IMR-90 (cell line): ENCODE measurements at regions not wholly inside any gene's neighbourhood (a gene's known extent, or its start where the extent isn't known, plus 50 kb on each side); places are given as distances from the start of the nearest gene placed in this dataset.

Source experiments
- ATAC-seq: fragments of 200-7000 bp; cut with Tn5 transposase; 2 replicates; pipeline ENCODE4 v1.9.1; 2020; ENCODE audit warnings: low read depth, mild to moderate bottlenecking, moderate library complexity
- BruUV-seq: library from RNA; stranded (reverse); fragments of 400-500 nt; replicated peaks from 2 replicates; lab custom pipeline; 2021; lab: Mats Ljungman, UMichigan
- CTCF ChIA-PET: fragments of 300-600 bp; formaldehyde crosslinking; extraction: SDS; loops from one replicate; lab custom pipeline; 2021; ENCODE audit warnings: antibody characterized with exemption; lab: Yijun Ruan, JAX
- POLR2A ChIA-PET: fragments of 300-600 bp; sonication (Branson Sonifier 250); formaldehyde crosslinking; loops from one replicate; lab custom pipeline; 2022; ENCODE audit warnings: antibody characterized with exemption; ENCODE audit not compliant: unreplicated experiment; lab: Charles Lee
- DNase-seq: peaks from one replicate; pipeline ENCODE4 v3.0.0; 2013
- H2AFZ ChIP-seq: replicated peaks from 2 replicates; pipeline ENCODE3; 2013; ENCODE audit warnings: low read length, mild to moderate bottlenecking; ENCODE audit not compliant: poor library complexity
- H2AK5ac ChIP-seq: 2 replicates; pipeline ENCODE4 v1.6.1; 2013; ENCODE audit warnings: low read depth, low read length, inconsistent platforms
- H2AK9ac ChIP-seq: replicated peaks from 2 replicates; pipeline ENCODE3; 2013; ENCODE audit warnings: mild to moderate bottlenecking, low read depth, low read length, moderate library complexity; ENCODE audit not compliant: poor library complexity
- H2BK120ac ChIP-seq: 2 replicates; pipeline ENCODE4 v1.6.1; 2013; ENCODE audit warnings: low read depth, low read length, inconsistent platforms
- H2BK15ac ChIP-seq: 3 replicates; pipeline ENCODE4 v1.6.1; 2013; ENCODE audit warnings: low read depth, low read length, inconsistent platforms
- H2BK20ac ChIP-seq: 2 replicates; pipeline ENCODE4 v1.6.1; 2013; ENCODE audit warnings: low read depth, mild to moderate bottlenecking, inconsistent platforms, low read length, moderate library complexity
- H2BK5ac ChIP-seq: 2 replicates; pipeline ENCODE4 v1.6.1; 2013; ENCODE audit warnings: mild to moderate bottlenecking, low read depth, low read length, inconsistent platforms; ENCODE audit not compliant: poor library complexity, severe bottlenecking
- H3K14ac ChIP-seq: replicated peaks from 2 replicates; pipeline ENCODE4 v1.6.1; 2013; ENCODE audit warnings: low read depth, low read length, inconsistent platforms
- H3K18ac ChIP-seq: 2 replicates; pipeline ENCODE4 v1.6.1; 2013; ENCODE audit warnings: low read depth, low read length, control low read depth
- H3K23ac ChIP-seq: 2 replicates; pipeline ENCODE4 v1.6.1; 2013; ENCODE audit warnings: low read depth, low read length, inconsistent platforms
- H3K27ac ChIP-seq: 2 replicates; pipeline ENCODE4 v1.5.1; 2013; ENCODE audit warnings: mild to moderate bottlenecking, control low read depth, low read length; ENCODE audit not compliant: insufficient read depth
- H3K27me3 ChIP-seq: 2 replicates; pipeline ENCODE4 v1.6.1; 2013; ENCODE audit warnings: low read length; ENCODE audit not compliant: control insufficient read depth, insufficient read depth
- H3K36me3 ChIP-seq: 2 replicates; pipeline ENCODE4 v1.6.1; 2013; ENCODE audit warnings: low read length, mixed read lengths; ENCODE audit not compliant: control insufficient read depth, insufficient read depth
- H3K4ac ChIP-seq: 2 replicates; pipeline ENCODE4 v1.6.1; 2013; ENCODE audit warnings: low read depth, low read length, inconsistent platforms
- H3K4me1 ChIP-seq: 2 replicates; pipeline ENCODE4 v1.6.1; 2013; ENCODE audit warnings: low read length, mixed read lengths; ENCODE audit not compliant: control insufficient read depth, insufficient read depth
- H3K4me2 ChIP-seq: 2 replicates; pipeline ENCODE4 v1.6.1; 2013; ENCODE audit warnings: low read depth, mild to moderate bottlenecking, control low read depth, low read length, moderate library complexity
- H3K4me3 ChIP-seq: 2 replicates; pipeline ENCODE4 v1.5.1; 2013; ENCODE audit warnings: low read depth, mild to moderate bottlenecking, control low read depth, low read length, moderate library complexity; ENCODE audit not compliant: insufficient read depth
- H3K56ac ChIP-seq: 2 replicates; pipeline ENCODE4 v1.6.1; 2013; ENCODE audit warnings: low read length, inconsistent platforms; ENCODE audit not compliant: insufficient read depth; ENCODE audit errors: extremely low read depth
- H3K79me1 ChIP-seq, 2 experiments: 2 replicates each; pipeline ENCODE4 v1.6.1; 2013; ENCODE audit warnings: low read length in 2 of 2, inconsistent platforms in 1 of 2, low read depth in 1 of 2
- H3K9ac ChIP-seq: 2 replicates; pipeline ENCODE4 v1.6.1; 2013; ENCODE audit warnings: low read depth, low read length, control low read depth
- H3K9me1 ChIP-seq: 2 replicates; pipeline ENCODE4 v1.6.1; 2013; ENCODE audit warnings: low read length, inconsistent platforms; ENCODE audit not compliant: insufficient read depth
- H3K9me3 ChIP-seq: 2 replicates; pipeline ENCODE4 v1.6.1; 2013; ENCODE audit warnings: low read length; ENCODE audit not compliant: control insufficient read depth, insufficient read depth
- H4K20me1 ChIP-seq: 2 replicates; pipeline ENCODE4 v1.6.1; 2013; ENCODE audit warnings: low read length, inconsistent platforms; ENCODE audit not compliant: insufficient read depth
- H4K5ac ChIP-seq: 2 replicates; pipeline ENCODE4 v1.6.1; 2013; ENCODE audit warnings: mild to moderate bottlenecking, low read depth, low read length, control low read depth
- H4K8ac ChIP-seq, 2 experiments: 2 replicates each; pipeline ENCODE4 v1.6.1; 2013; ENCODE audit warnings: low read depth in 2 of 2, low read length in 2 of 2, control low read depth in 1 of 2, inconsistent platforms in 1 of 2
- H4K91ac ChIP-seq: 2 replicates; pipeline ENCODE4 v1.6.1; 2013; ENCODE audit warnings: low read depth, low read length, inconsistent platforms; ENCODE audit not compliant: insufficient read depth
- CTCF ChIP-seq: conservative IDR thresholded peaks from 2 replicates; pipeline ENCODE4 v1.5.1; 2012; ENCODE audit warnings: mild to moderate bottlenecking, low read depth, low read length, improper control_type of control experiment
- MXI1 ChIP-seq: IDR thresholded peaks from 2 replicates; pipeline ENCODE4 v1.6.1; 2012; ENCODE audit warnings: low read depth, mild to moderate bottlenecking, low read length, moderate library complexity, borderline replicate concordance
- RFX5 ChIP-seq: IDR thresholded peaks from 2 replicates; pipeline ENCODE4 v1.8.0; 2012; ENCODE audit warnings: low read depth, mild to moderate bottlenecking, low read length, moderate library complexity
- WGBS, 2 experiments: methylation state at CpG; one replicate each; pipeline versions ENCODE4 v1.1.5 to v1.1.7; 2013; ENCODE audit warnings: missing lambda C conversion rate in 2 of 2; ENCODE audit not compliant: insufficient read length in 1 of 2; ENCODE audit errors: extremely low coverage in 2 of 2; 5-methylcytosine and 5-hydroxymethylcytosine counted together
- dilution Hi-C: fragments of 300-500 bp; cut with HindIII; formaldehyde crosslinking; loops from one replicate; pipeline ENCODE4 v1.14.3; 2018; ENCODE audit warnings: low sequenced_read_pairs; ENCODE audit not compliant: unreplicated experiment
- in situ Hi-C: fragments of 300-500 bp; cut with MboI; formaldehyde crosslinking; loops from 3 replicates; pipeline ENCODE4 v1.14.3; 2019; ENCODE audit warnings: low sequenced_read_pairs, inconsistent platforms, mixed read lengths
- intact Hi-C: fragments of 100-400 bp; cut with micrococcal nuclease; formaldehyde crosslinking; loops from 2 replicates; pipeline ENCODE4 v1.10.0; 2022

DNA sequence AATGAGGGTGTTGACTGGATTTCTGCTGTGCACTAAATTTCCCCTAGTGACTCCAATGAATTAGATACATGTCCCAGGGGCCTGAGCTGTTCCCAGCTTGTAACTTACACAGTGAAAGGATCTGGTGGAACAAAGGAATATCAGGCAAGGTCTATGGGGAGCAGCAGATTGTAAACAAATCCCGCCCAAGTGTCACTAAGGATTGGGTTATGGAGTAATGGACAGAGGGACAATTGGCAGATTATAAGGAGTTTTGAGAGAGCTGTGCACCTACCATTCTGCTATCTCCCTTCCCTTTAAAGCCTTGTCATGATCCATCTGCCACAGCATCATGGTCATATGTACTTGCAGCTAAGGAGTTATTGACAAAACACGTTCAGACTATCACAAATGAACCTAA lies 183.0 kb downstream of the RAB11FIP2 start:
- Histone ChIP-seq H3K14ac (no peak overlapping the region), H3K9ac (no peak overlapping the region), H3K36me3 (no peaks in the 10 kb centered on the region), H3K23ac (no peak overlapping the region), H2AK9ac (no peak overlapping the region), H4K8ac (no peak overlapping the region), H2AFZ (no peak overlapping the region), H3K4me1 (no peaks in the 10 kb centered on the region), H2BK120ac (no peak overlapping the region), H2BK5ac (no peak overlapping the region), H4K91ac (no peak overlapping the region), H2AK5ac (no peak overlapping the region), H3K4ac (no peak overlapping the region), H3K56ac (no peak overlapping the region), H3K27me3 (no peaks in the 10 kb centered on the region), H4K20me1 (no peaks in the 10 kb centered on the region), H3K9me1 (no peaks in the 10 kb centered on the region), H3K18ac (no peak overlapping the region), H3K79me1 (no peaks in the 10 kb centered on the region), H4K5ac (no peak overlapping the region), H2BK15ac (no peak overlapping the region), H3K4me3 (no peak overlapping the region), H2BK20ac (no peak overlapping the region), H3K27ac (no peak overlapping the region), H3K9me3 (peaks cover 17% of the 10 kb centered on the region), H3K4me2 (no peak overlapping the region)
- POLR2A ChIA-PET: no interaction called here
- in situ Hi-C loops (no loop called here), intact Hi-C loops (loop anchor here (10.0 kb wide), 1 partner anchor 381 kb away; no protein-coding TSS in a partner anchor), dilution Hi-C loops (no loop called here)
- CTCF ChIA-PET: no interaction called here
- TF ChIP-seq CTCF (no peak), RFX5 (no peak), MXI1 (no peak)
- no CpG with 5 or more reads among the region's 2 CpGs for WGBS, 2 experiments
- ATAC-seq: no peak
- DNase-seq: no peak
- no TSS peak for BruUV-seq
